ENCODE measurements at regions not wholly inside any gene's neighbourhood (a gene's known extent, or its start where the extent isn't known, plus 50 kb on each side); places are given as distances from the start of the nearest gene placed in this dataset.

DNA sequence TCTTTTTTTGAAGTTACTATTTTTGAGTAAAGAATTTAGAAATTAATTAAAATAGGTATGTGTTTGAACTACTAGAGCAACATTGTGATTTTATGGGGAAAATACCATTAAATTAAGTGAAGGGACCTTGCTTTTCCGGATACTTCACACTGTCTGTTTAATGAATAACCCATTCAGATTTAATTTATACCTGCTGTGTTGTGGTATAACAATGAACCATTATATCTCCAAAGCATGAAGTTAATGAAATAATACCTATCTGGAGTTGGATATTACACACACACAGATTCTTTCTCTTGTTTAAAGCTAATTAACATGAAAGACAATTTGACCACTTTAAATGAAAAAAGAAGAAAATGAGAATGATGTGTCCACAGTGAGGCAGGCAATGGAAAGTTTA lies 195.0 kb upstream of the GPRIN3 start:
- TF ChIP-seq CTCF (IDR thresholded peaks at IDR 0.05) (no peak), EP300 (IDR thresholded peaks at IDR 0.05; ENCODE audit: low read depth) (no peak), POLR2A (IDR thresholded peaks at IDR 0.05) (no peak), POLR2AphosphoS5 (IDR thresholded peaks at IDR 0.05) (no peak)

DNA sequence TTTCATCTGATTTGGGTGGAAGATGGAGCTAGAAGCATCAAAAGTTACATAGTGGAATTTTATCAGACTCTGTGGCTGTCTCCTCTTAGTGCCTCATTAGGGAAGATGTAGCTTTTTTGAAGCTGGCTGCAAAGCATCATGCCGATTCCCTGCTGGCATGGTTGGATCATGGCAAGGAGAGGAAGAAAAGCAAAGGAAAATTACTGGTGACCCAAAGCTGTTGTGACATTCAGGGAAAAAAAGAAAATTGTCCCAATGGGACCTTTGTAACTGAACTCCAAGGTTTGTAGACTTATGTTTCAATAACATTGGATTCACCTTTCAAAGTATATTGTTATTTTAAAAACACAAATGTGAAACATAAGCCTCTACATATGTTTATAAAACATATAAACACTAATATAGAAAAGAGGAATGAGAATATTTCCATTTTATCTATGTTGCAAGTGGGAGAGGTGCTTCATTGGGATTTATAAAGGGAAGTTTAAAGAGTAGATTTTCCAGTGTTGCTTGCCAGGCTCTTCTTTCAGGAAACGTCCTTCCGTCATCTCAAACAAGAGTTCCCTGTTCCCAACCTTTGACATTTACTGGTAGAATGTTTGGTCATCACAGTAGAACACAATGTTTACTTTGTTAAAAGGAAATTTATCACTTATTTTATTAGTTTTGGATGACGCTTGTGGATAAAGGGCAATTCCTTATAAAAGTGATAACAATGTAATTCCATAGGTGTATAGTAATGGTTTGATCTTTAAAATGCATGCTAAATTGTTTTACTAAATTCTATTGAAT lies 190.1 kb upstream of the GPRIN3 start:
- Histone ChIP-seq H3K9me3 (no peaks in the 10 kb centered on the region), H3K4me3 (no peak overlapping the region), H3K4me1 (peaks cover 0 to 2% (median 0%) of the 10 kb centered on the region in 4 donors), H3K27me3 (no peaks in the 10 kb centered on the region), H3K36me3 (no peaks in the 10 kb centered on the region), H3K27ac (no peak overlapping the region)
- in situ Hi-C loops (cut with MboI; ENCODE audit: low pct_ligation_motif_present in 1 of 4, low pct_unique_long_range_greater_than_20kb in 1 of 4, low sequenced_read_pairs in 3 of 4): no loop called here
- DNase-seq: no peak
- no peak for TF ChIP-seq POLR2AphosphoS5 (IDR thresholded peaks at IDR 0.05)
- 43 to 47% methylated on average over 4 of the region's 4 CpGs for WGBS, 2 donors (ENCODE audit: low coverage in 1 of 2)
- intact Hi-C loops (cut with DNase I; ENCODE audit: low total_unique reads): no loop called here

More for the DNA sequence above, 195.0 kb upstream of the GPRIN3 start:
- in situ Hi-C loops (cut with MboI; ENCODE audit: low pct_ligation_motif_present in 1 of 4, low pct_unique_long_range_greater_than_20kb in 1 of 4, low sequenced_read_pairs in 3 of 4) (no loop called here), intact Hi-C loops (cut with DNase I; ENCODE audit: low total_unique reads) (no loop called here)
- DNase-seq: no peak
- Histone ChIP-seq H3K9me3 (no peaks in the 10 kb centered on the region), H3K36me3 (no peaks in the 10 kb centered on the region), H3K27ac (no peak overlapping the region), H3K27me3 (no peaks in the 10 kb centered on the region), H3K4me3 (no peak overlapping the region), H3K4me1 (no peaks in the 10 kb centered on the region)
- WGBS, 2 donors (ENCODE audit: low coverage in 1 of 2): 59 to 63% methylated on average over 1 of the region's 1 CpG

GRCh38 chr4:89496851-89497250 lies 189.3 kb upstream of the GPRIN3 start:
- no peak for DNase-seq
- TF ChIP-seq POLR2A (IDR thresholded peaks at IDR 0.05) (no peak), EP300 (IDR thresholded peaks at IDR 0.05; ENCODE audit: low read depth) (no peak), CTCF (IDR thresholded peaks at IDR 0.05) (no peak), POLR2AphosphoS5 (IDR thresholded peaks at IDR 0.05) (no peak)
- no peak overlapping the region for H3K27ac ChIP-seq
- H3K27me3 ChIP-seq: no peaks in the 10 kb centered on the region
- peaks cover 0 to 4% (median 0%) of the 10 kb centered on the region in 4 donors for H3K4me1 ChIP-seq
- in situ Hi-C loops (cut with MboI; ENCODE audit: low pct_ligation_motif_present in 1 of 4, low pct_unique_long_range_greater_than_20kb in 1 of 4, low sequenced_read_pairs in 3 of 4) (no loop called here), intact Hi-C loops (cut with DNase I; ENCODE audit: low total_unique reads) (no loop called here)
- H3K4me3 ChIP-seq: no peak overlapping the region
- H3K36me3 ChIP-seq: no peaks in the 10 kb centered on the region
- H3K9me3 ChIP-seq: no peaks in the 10 kb centered on the region
- 57 to 63% methylated on average over 1 of the region's 1 CpG for WGBS, 2 donors (ENCODE audit: low coverage in 1 of 2)

DNA sequence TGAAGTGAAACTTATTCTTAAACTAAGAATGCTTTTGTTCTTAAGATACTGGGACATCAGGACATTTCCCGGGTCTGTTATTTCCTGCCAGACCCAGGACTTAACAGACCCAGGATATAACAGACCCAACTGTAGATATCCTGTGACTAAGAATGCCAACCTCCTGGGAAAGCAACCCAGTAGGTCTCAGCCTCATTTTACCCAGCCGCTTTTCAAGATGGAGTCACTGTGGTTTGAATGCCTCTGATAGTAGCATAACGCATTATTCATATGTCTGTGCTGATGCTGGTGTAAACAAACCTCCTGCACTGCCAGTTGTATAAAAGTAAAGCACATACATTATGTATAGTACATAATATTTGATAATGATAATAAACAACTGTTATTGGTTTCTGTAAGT lies 185.8 kb upstream of the GPRIN3 start:
- no peak overlapping the region for H3K27ac ChIP-seq
- in situ Hi-C loops (cut with MboI; ENCODE audit: low pct_ligation_motif_present in 1 of 4, low pct_unique_long_range_greater_than_20kb in 1 of 4, low sequenced_read_pairs in 3 of 4): no loop called here
- intact Hi-C loops (cut with DNase I; ENCODE audit: low total_unique reads): no loop called here

More for the DNA sequence above, 185.8 kb upstream of the GPRIN3 start:
- peaks cover 0 to 4% (median 0%) of the 10 kb centered on the region in 4 donors for H3K4me1 ChIP-seq
- no peaks in the 10 kb centered on the region for H3K36me3 ChIP-seq
- WGBS, 2 donors (ENCODE audit: low coverage in 1 of 2): 89 to 100% methylated on average over 2 to 3 of the region's 3 CpGs
- DNase-seq: no peak
- TF ChIP-seq POLR2A (IDR thresholded peaks at IDR 0.05) (no peak), EP300 (IDR thresholded peaks at IDR 0.05; ENCODE audit: low read depth) (no peak), POLR2AphosphoS5 (IDR thresholded peaks at IDR 0.05) (no peak), CTCF (IDR thresholded peaks at IDR 0.05) (no peak)
- H3K27me3 ChIP-seq: no peaks in the 10 kb centered on the region
- H3K4me3 ChIP-seq: no peak overlapping the region
- H3K9me3 ChIP-seq: no peaks in the 10 kb centered on the region

Data from transverse colon (tissue), 4 donors.